ENCODE measurements at regions not wholly inside any gene's neighbourhood (a gene's known extent, or its start where the extent isn't known, plus 50 kb on each side); places are given as distances from the start of the nearest gene placed in this dataset.

GRCh38 chr18:55819448-55819847 lies 231.5 kb upstream of the TCF4 start:
- TF ChIP-seq POLR2AphosphoS5 (IDR thresholded peaks at IDR 0.05) (no peak), CTCF (IDR thresholded peaks at IDR 0.05) (no peak), POLR2A (IDR thresholded peaks at IDR 0.05) (no peak)

Measured in prostate gland (tissue), 2 donors.